HUES48 (cell line): ENCODE measurements at regions not wholly inside any gene's neighbourhood (a gene's known extent, or its start where the extent isn't known, plus 50 kb on each side); places are given as distances from the start of the nearest gene placed in this dataset.

Source experiments
- H3K27ac ChIP-seq: one replicate; pipeline ENCODE4 v1.7.0; 2013; ENCODE audit warnings: low read depth, low read length, inconsistent platforms
- H3K27me3 ChIP-seq: 2 replicates; pipeline ENCODE4 v1.6.1; 2013; ENCODE audit warnings: mild to moderate bottlenecking, low read length; ENCODE audit not compliant: control insufficient read depth, insufficient read depth
- H3K36me3 ChIP-seq: 2 replicates; pipeline ENCODE4 v1.6.1; 2013; ENCODE audit warnings: low read length; ENCODE audit not compliant: control insufficient read depth, insufficient read depth
- H3K4me1 ChIP-seq: 2 replicates; pipeline ENCODE4 v1.6.1; 2013; ENCODE audit warnings: mild to moderate bottlenecking, low read length; ENCODE audit not compliant: control insufficient read depth, insufficient read depth
- H3K4me3 ChIP-seq: 2 replicates; pipeline ENCODE4 v1.5.1; 2013; ENCODE audit warnings: mild to moderate bottlenecking, low read depth, low read length
- H3K9ac ChIP-seq: 2 replicates; pipeline ENCODE4 v1.6.1; 2013; ENCODE audit warnings: mild to moderate bottlenecking, low read depth, low read length, moderate library complexity
- H3K9me3 ChIP-seq: 2 replicates; pipeline ENCODE4 v1.6.1; 2013; ENCODE audit warnings: low read length; ENCODE audit not compliant: control insufficient read depth, insufficient read depth

GRCh38 chr4:14100349-14100748 lies 472.8 kb upstream of the BOD1L1 start:
- Histone ChIP-seq H3K4me1 (no peaks in the 10 kb centered on the region), H3K9me3 (no peaks in the 10 kb centered on the region), H3K9ac (no peak overlapping the region), H3K27ac (no peak overlapping the region), H3K27me3 (no peaks in the 10 kb centered on the region), H3K4me3 (no peak overlapping the region), H3K36me3 (no peaks in the 10 kb centered on the region)

- no peaks in the 10 kb centered on the region for H3K27me3 ChIP-seq
- peaks cover 5% of the 10 kb centered on the region; the same call in 1 of the 2 replicates for H3K9me3 ChIP-seq
- H3K27ac ChIP-seq = no peak overlapping the region
- no peak overlapping the region for H3K4me3 ChIP-seq
- no peaks in the 10 kb centered on the region for H3K36me3 ChIP-seq
- H3K9ac ChIP-seq = no peak overlapping the region
- H3K4me1 ChIP-seq = no peaks in the 10 kb centered on the region
Measured at GRCh38 chr4:14110407-14110806, 482.9 kb upstream of the BOD1L1 start.

DNA sequence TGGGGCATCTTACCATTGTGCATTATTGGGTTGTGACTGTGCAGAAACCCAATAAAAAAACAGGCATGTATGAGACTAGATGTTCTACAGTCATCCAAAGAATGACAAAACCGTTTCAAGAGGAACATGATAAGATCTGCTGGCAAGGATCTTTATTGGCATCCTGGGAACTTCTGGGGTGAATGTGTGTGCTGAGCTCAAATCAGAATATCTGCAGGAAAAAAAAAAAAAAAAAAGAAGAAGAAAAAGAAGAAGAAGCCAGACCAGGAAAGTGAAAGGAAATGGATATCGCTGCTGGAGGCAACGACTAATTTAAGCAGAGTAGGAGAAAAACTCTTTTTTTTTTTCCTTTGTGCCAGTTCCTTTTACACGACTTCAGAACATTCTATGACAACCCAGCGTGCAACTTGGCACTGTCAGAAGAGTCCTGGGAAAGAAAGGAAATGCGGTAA lies 484.2 kb upstream of the BOD1L1 start:
- Histone ChIP-seq H3K4me1 (no peaks in the 10 kb centered on the region), H3K27me3 (no peaks in the 10 kb centered on the region), H3K4me3 (no peak overlapping the region), H3K9me3 (peaks cover 2% of the 10 kb centered on the region; the same call in 1 of the 2 replicates), H3K27ac (no peak overlapping the region), H3K36me3 (no peaks in the 10 kb centered on the region), H3K9ac (no peak overlapping the region)

- no peaks in the 10 kb centered on the region for H3K27me3 ChIP-seq
- H3K4me1 ChIP-seq = no peaks in the 10 kb centered on the region
- H3K36me3 ChIP-seq = no peaks in the 10 kb centered on the region
- no peak overlapping the region for H3K9ac ChIP-seq
- H3K4me3 ChIP-seq = no peak overlapping the region
- no peaks in the 10 kb centered on the region for H3K9me3 ChIP-seq
- no peak overlapping the region for H3K27ac ChIP-seq
Measured at GRCh38 chr4:14115106-14115505, 487.6 kb upstream of the BOD1L1 start.

DNA sequence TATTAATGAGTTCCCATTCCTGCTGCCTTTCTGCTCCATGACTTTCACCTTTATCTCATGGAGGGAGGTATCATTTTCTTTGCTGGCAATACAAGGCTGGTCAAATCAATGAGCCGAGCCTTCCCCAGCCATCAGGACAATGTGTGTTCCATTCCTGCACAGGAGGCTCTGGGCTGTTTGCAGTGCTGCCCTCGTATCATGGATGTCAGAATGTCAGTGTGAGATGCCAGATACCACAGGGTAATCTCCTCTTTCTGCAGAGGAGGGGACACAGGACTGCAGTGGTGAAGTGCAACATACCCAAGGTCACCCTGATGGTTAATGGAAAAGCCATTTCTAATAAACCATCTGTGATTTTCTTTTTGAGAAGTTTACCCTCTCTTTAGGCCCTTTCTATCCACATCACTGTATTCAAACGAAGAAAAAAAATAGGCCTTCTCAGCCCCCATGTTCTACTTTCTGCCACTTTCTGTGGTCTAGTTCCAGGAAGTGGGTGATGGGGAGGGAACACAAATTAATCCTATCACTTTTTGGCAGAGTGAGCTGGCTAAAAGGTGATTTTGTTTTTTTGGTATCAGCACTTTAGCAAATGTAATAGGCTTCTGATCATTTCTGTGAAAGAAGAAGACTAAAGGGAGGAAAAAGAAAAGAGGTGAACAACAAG lies 490.2 kb upstream of the BOD1L1 start:
- Histone ChIP-seq H3K4me1 (no peaks in the 10 kb centered on the region), H3K9ac (no peak overlapping the region), H3K4me3 (no peak overlapping the region), H3K9me3 (no peaks in the 10 kb centered on the region), H3K27ac (no peak overlapping the region), H3K27me3 (no peaks in the 10 kb centered on the region), H3K36me3 (no peaks in the 10 kb centered on the region)

- Histone ChIP-seq H3K4me3 (no peak overlapping the region), H3K27ac (no peak overlapping the region), H3K4me1 (no peaks in the 10 kb centered on the region), H3K9ac (no peak overlapping the region), H3K36me3 (no peaks in the 10 kb centered on the region), H3K9me3 (no peaks in the 10 kb centered on the region), H3K27me3 (no peaks in the 10 kb centered on the region)
Measured at GRCh38 chr4:14124816-14125215, 497.3 kb upstream of the BOD1L1 start.

- Histone ChIP-seq H3K4me1 (no peaks in the 10 kb centered on the region), H3K4me3 (no peak overlapping the region), H3K27ac (no peak overlapping the region), H3K36me3 (no peaks in the 10 kb centered on the region), H3K9me3 (no peaks in the 10 kb centered on the region), H3K9ac (no peak overlapping the region), H3K27me3 (no peaks in the 10 kb centered on the region)
Measured at GRCh38 chr4:14125375-14126129, 498.0 kb upstream of the BOD1L1 start.

- H3K4me1 ChIP-seq = no peaks in the 10 kb centered on the region
- no peak overlapping the region for H3K27ac ChIP-seq
- no peaks in the 10 kb centered on the region for H3K9me3 ChIP-seq
Measured at GRCh38 chr4:14130551-14130950, 503.0 kb upstream of the BOD1L1 start.

DNA sequence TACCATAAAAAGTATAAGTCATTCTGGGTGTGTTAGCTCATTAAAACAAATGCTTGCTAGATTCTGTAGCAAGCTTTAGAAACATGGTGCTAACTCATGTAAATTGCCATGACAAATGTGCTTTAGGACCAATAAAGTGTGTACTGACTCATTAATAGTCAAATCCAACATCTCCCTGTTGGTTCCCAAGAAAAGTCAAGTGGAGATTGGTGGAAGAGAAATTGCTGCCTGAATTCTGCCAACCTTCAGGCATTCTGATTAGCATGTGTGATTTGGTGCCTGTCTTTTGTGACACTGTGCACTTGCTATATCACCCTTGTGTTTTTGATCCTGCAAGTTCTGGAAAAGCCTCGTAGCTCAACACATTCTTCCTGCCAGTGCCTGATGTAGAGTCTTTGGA lies 503.8 kb upstream of the BOD1L1 start:
- Histone ChIP-seq H3K9me3 (no peaks in the 10 kb centered on the region), H3K4me1 (no peaks in the 10 kb centered on the region), H3K9ac (no peak overlapping the region), H3K4me3 (no peak overlapping the region), H3K27ac (no peak overlapping the region), H3K27me3 (no peaks in the 10 kb centered on the region), H3K36me3 (no peaks in the 10 kb centered on the region)

More at GRCh38 chr4:14130551-14130950, 503.0 kb upstream of the BOD1L1 start:
- Histone ChIP-seq H3K36me3 (no peaks in the 10 kb centered on the region), H3K9ac (no peak overlapping the region), H3K4me3 (no peak overlapping the region), H3K27me3 (no peaks in the 10 kb centered on the region)

- no peak overlapping the region for H3K4me3 ChIP-seq
- H3K4me1 ChIP-seq = no peaks in the 10 kb centered on the region
- H3K27me3 ChIP-seq = no peaks in the 10 kb centered on the region
- H3K9me3 ChIP-seq = no peaks in the 10 kb centered on the region
- no peaks in the 10 kb centered on the region for H3K36me3 ChIP-seq
- no peak overlapping the region for H3K9ac ChIP-seq
- H3K27ac ChIP-seq = no peak overlapping the region
Measured at GRCh38 chr4:14132301-14132700, 504.8 kb upstream of the BOD1L1 start.

DNA sequence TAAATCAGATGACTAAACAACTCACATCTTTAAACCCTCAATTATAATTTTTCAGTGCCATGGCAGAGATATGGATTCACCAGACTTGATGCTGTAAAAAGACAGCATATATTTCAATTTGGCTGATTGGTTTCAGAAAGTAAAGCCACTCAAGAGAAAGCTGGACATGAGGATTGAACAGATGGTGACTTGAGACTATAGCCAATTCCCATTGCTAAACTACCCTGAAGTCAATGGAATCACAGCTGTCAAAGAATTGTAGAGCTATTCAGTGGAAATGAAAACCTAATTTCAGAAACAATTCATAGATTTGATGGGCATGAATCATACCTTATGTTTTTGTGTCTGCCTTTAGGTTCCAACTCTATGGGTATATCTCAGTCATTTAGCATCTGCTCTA lies 510.6 kb upstream of the BOD1L1 start:
- Histone ChIP-seq H3K4me1 (no peaks in the 10 kb centered on the region), H3K27me3 (no peaks in the 10 kb centered on the region), H3K36me3 (no peaks in the 10 kb centered on the region), H3K4me3 (no peak overlapping the region), H3K27ac (no peak overlapping the region), H3K9ac (no peak overlapping the region), H3K9me3 (0 out of 2 replicates have a peak, but pooled peaks cover 3% of the 10 kb centered on the region)
